Inflammatory macrophage (primary cell): ENCODE measurements at regions not wholly inside any gene's neighbourhood (a gene's known extent, or its start where the extent isn't known, plus 50 kb on each side); places are given as distances from the start of the nearest gene placed in this dataset.
"Not testable (repeated sequence)": the region's sequence is repeated elsewhere in the genome, so short reads cannot be mapped to it uniquely, and the experiment has no call there.

ENCODE experiments used
- DNase-seq, 2 donors: peaks; one replicate each; pipeline ENCODE4 v3.0.0-alpha.2; 2020 to 2022

GRCh38 chr3:197366301-197367044, 68.1 kb upstream of the DLG1 start:
- no peak for DNase-seq

- no peak for DNase-seq
Measured at GRCh38 chr3:197365586-197365985, 67.2 kb upstream of the DLG1 start.

GRCh38 chr3:197364410-197365071, 66.1 kb upstream of the DLG1 start:
- DNase-seq: no peak

- DNase-seq: no peak
Measured at GRCh38 chr3:197363553-197364409, 65.4 kb upstream of the DLG1 start.

- DNase-seq: no peak
Measured at GRCh38 chr3:197362081-197362480, 63.7 kb upstream of the DLG1 start.

- not testable (repeated sequence) for DNase-seq
Measured at GRCh38 chr3:197360095-197360494, 61.7 kb upstream of the DLG1 start.

GRCh38 chr3:197359476-197359875, 61.1 kb upstream of the DLG1 start:
- DNase-seq: not testable (repeated sequence)

- DNase-seq: no peak
Measured at GRCh38 chr3:197356741-197357140, 58.3 kb upstream of the DLG1 start.

- no peak for DNase-seq
Measured at GRCh38 chr3:197356275-197356674, 57.9 kb upstream of the DLG1 start.

- no peak for DNase-seq
Measured at GRCh38 chr3:197355713-197356112, 57.3 kb upstream of the DLG1 start.

- DNase-seq: no peak
Measured at GRCh38 chr3:197354568-197355001, 56.2 kb upstream of the DLG1 start.

GRCh38 chr3:197353867-197354567, 55.6 kb upstream of the DLG1 start:
- DNase-seq: no peak

GRCh38 chr3:197353001-197353866, 54.8 kb upstream of the DLG1 start:
- no peak for DNase-seq

GRCh38 chr3:197352382-197352781, 54.0 kb upstream of the DLG1 start:
- DNase-seq: no peak

GRCh38 chr3:197350446-197350845, 52.0 kb upstream of the DLG1 start:
- DNase-seq: no peak

GRCh38 chr3:197349368-197349767, 51.0 kb upstream of the DLG1 start:
- no peak for DNase-seq
